Esophagus (tissue), 2 donors: ENCODE measurements at regions not wholly inside any gene's neighbourhood (a gene's known extent, or its start where the extent isn't known, plus 50 kb on each side); places are given as distances from the start of the nearest gene placed in this dataset.

Experiments used
- H3K27ac ChIP-seq, 2 donors: one replicate each; pipeline ENCODE4 v1.5.1; 2013; ENCODE audit warnings: low read depth in 2 of 2, mild to moderate bottlenecking in 2 of 2, inconsistent platforms in 1 of 2, low read length in 1 of 2, moderate library complexity in 1 of 2
- H3K27me3 ChIP-seq, 2 donors: one replicate each; pipeline ENCODE4 v1.6.1; 2013; ENCODE audit warnings: low read length in 2 of 2, control low read depth in 1 of 2, mild to moderate bottlenecking in 1 of 2; ENCODE audit not compliant: insufficient read depth in 2 of 2, control insufficient read depth in 1 of 2
- H3K36me3 ChIP-seq, 2 donors: one replicate each; pipeline ENCODE4 v1.6.1; 2013; ENCODE audit warnings: low read length in 1 of 2; ENCODE audit not compliant: control insufficient read depth in 2 of 2, insufficient read depth in 2 of 2
- H3K4me1 ChIP-seq, 2 donors: one replicate each; pipeline ENCODE4 v1.6.1; 2013; ENCODE audit warnings: low read length in 1 of 2; ENCODE audit not compliant: control insufficient read depth in 2 of 2, insufficient read depth in 2 of 2
- H3K4me3 ChIP-seq, 2 donors: one replicate each; pipeline ENCODE4 v1.5.1; 2013; ENCODE audit warnings: low read length in 2 of 2, mild to moderate bottlenecking in 2 of 2, low read depth in 1 of 2, moderate library complexity in 1 of 2
- H3K9me3 ChIP-seq, 2 donors: one replicate each; pipeline ENCODE4 v1.6.1; 2013; ENCODE audit warnings: mild to moderate bottlenecking in 2 of 2, low read depth in 1 of 2, low read length in 1 of 2, moderate library complexity in 1 of 2; ENCODE audit not compliant: control insufficient read depth in 2 of 2, insufficient read depth in 1 of 2
- WGBS, 2 donors: extraction: QIAGEN DNeasy Blood & Tissue Kit; methylation state at CpG; one replicate each; pipeline ENCODE4 v1.1.7; 2013; 5-methylcytosine and 5-hydroxymethylcytosine counted together
- donor health status: healthy with polysubstance abuse.
- donor health status: Bipolar disorder and iron deficiency.

GRCh38 chr2:66866331-66867062 lies 431.6 kb downstream of the MEIS1 start:
- 58 to 61% methylated on average over 3 of the region's 3 CpGs for WGBS, 2 donors
- no peaks in the 10 kb centered on the region for H3K9me3 ChIP-seq
- H3K36me3 ChIP-seq, result no peaks in the 10 kb centered on the region
- no peak overlapping the region for H3K4me3 ChIP-seq
- no peaks in the 10 kb centered on the region for H3K4me1 ChIP-seq
- H3K27me3 ChIP-seq, result no peaks in the 10 kb centered on the region
- no peak overlapping the region for H3K27ac ChIP-seq

- Histone ChIP-seq H3K36me3 (no peaks in the 10 kb centered on the region), H3K27ac (no peak overlapping the region)
Observed at GRCh38 chr2:66867063-66867441, 432.1 kb downstream of the MEIS1 start.

GRCh38 chr2:66869076-66869475 lies 434.2 kb downstream of the MEIS1 start:
- H3K27me3 ChIP-seq, result no peaks in the 10 kb centered on the region
- no peaks in the 10 kb centered on the region for H3K36me3 ChIP-seq
- H3K4me1 ChIP-seq, result no peaks in the 10 kb centered on the region
- no peak overlapping the region for H3K4me3 ChIP-seq
- 80 to 90% methylated on average over 3 of the region's 3 CpGs for WGBS, 2 donors
- H3K9me3 ChIP-seq, result no peaks in the 10 kb centered on the region
- H3K27ac ChIP-seq, result no peak overlapping the region

More at GRCh38 chr2:66867063-66867441, 432.1 kb downstream of the MEIS1 start:
- WGBS, 2 donors, result 64 to 67% methylated on average over 2 of the region's 2 CpGs
- H3K9me3 ChIP-seq, result no peaks in the 10 kb centered on the region
- no peak overlapping the region for H3K4me3 ChIP-seq
- H3K27me3 ChIP-seq, result no peaks in the 10 kb centered on the region
- no peaks in the 10 kb centered on the region for H3K4me1 ChIP-seq

GRCh38 chr2:66872081-66872985 lies 437.4 kb downstream of the MEIS1 start:
- Histone ChIP-seq H3K9me3 (no peaks in the 10 kb centered on the region), H3K36me3 (no peaks in the 10 kb centered on the region), H3K4me1 (no peaks in the 10 kb centered on the region), H3K27me3 (no peaks in the 10 kb centered on the region), H3K27ac (no peak overlapping the region), H3K4me3 (no peak overlapping the region)
- WGBS, 2 donors, result 58 to 74% methylated on average over 8 of the region's 8 CpGs

- no peaks in the 10 kb centered on the region for H3K4me1 ChIP-seq
- no peaks in the 10 kb centered on the region for H3K27me3 ChIP-seq
- H3K36me3 ChIP-seq, result no peaks in the 10 kb centered on the region
- no peaks in the 10 kb centered on the region for H3K9me3 ChIP-seq
- 53 to 65% methylated on average over 8 of the region's 8 CpGs for WGBS, 2 donors
- H3K4me3 ChIP-seq, result no peak overlapping the region
- no peak overlapping the region for H3K27ac ChIP-seq
Observed at GRCh38 chr2:66872986-66873754, 438.2 kb downstream of the MEIS1 start.

- Histone ChIP-seq H3K4me3 (no peak overlapping the region), H3K27me3 (no peaks in the 10 kb centered on the region), H3K27ac (no peak overlapping the region), H3K4me1 (no peaks in the 10 kb centered on the region), H3K9me3 (no peaks in the 10 kb centered on the region), H3K36me3 (no peaks in the 10 kb centered on the region)
- 96% methylated on average over 2 of the region's 2 CpGs for WGBS, 2 donors
Observed at GRCh38 chr2:66874411-66874810, 439.5 kb downstream of the MEIS1 start.

GRCh38 chr2:66875941-66876462 lies 441.1 kb downstream of the MEIS1 start:
- 77 to 79% methylated on average over 2 of the region's 2 CpGs for WGBS, 2 donors
- H3K4me3 ChIP-seq, result no peak overlapping the region
- H3K27ac ChIP-seq, result no peak overlapping the region
- no peaks in the 10 kb centered on the region for H3K9me3 ChIP-seq
- H3K4me1 ChIP-seq, result no peaks in the 10 kb centered on the region
- H3K36me3 ChIP-seq, result no peaks in the 10 kb centered on the region
- no peaks in the 10 kb centered on the region for H3K27me3 ChIP-seq

- no peaks in the 10 kb centered on the region for H3K36me3 ChIP-seq
- no peaks in the 10 kb centered on the region for H3K9me3 ChIP-seq
- H3K27me3 ChIP-seq, result no peaks in the 10 kb centered on the region
- 19 to 27% methylated on average over 2 of the region's 2 CpGs for WGBS, 2 donors
- no peaks in the 10 kb centered on the region for H3K4me1 ChIP-seq
- H3K27ac ChIP-seq, result no peak overlapping the region
- no peak overlapping the region for H3K4me3 ChIP-seq
Observed at GRCh38 chr2:66885775-66886383, 451.0 kb downstream of the MEIS1 start.

- no peaks in the 10 kb centered on the region for H3K27me3 ChIP-seq
- H3K36me3 ChIP-seq, result no peaks in the 10 kb centered on the region
- no peak overlapping the region for H3K27ac ChIP-seq
- 94 to 95% methylated on average over 1 of the region's 1 CpG for WGBS, 2 donors
- H3K4me3 ChIP-seq, result no peak overlapping the region
- H3K9me3 ChIP-seq, result no peaks in the 10 kb centered on the region
- H3K4me1 ChIP-seq, result no peaks in the 10 kb centered on the region
Observed at GRCh38 chr2:66888246-66888645, 453.3 kb downstream of the MEIS1 start.
